GM18873 (cell line): ENCODE measurements at regions not wholly inside any gene's neighbourhood (a gene's known extent, or its start where the extent isn't known, plus 50 kb on each side); places are given as distances from the start of the nearest gene placed in this dataset.

Source experiments
- ATAC-seq: cut with Tn5 transposase; IDR thresholded peaks from one replicate; pipeline ENCODE4 v1.9.1; 2021; ENCODE audit warnings: mild to moderate bottlenecking, moderate library complexity, moderate number of reproducible peaks; ENCODE audit not compliant: unreplicated experiment, low FRiP score

DNA sequence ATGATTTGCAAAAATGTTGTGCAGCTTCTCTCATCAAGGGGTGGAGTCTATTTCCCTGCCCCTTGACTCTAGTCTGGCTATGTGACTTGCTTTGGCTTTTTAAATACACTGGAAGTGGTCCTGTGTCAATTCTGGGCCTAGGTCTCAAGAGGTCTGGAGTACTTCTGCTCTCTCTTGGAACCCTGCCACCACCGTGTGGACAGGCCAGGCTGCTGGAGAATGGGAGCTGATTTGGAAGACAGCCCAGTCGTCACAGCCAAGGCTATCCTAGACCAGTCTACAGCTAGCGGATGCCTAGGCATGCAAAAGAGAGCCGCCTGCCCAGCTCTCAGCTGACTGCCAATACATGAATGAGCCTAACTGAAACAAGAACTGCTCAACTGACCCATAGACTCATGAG is 56.7 kb upstream of the CLINT1 start:
- ATAC-seq: no peak

DNA sequence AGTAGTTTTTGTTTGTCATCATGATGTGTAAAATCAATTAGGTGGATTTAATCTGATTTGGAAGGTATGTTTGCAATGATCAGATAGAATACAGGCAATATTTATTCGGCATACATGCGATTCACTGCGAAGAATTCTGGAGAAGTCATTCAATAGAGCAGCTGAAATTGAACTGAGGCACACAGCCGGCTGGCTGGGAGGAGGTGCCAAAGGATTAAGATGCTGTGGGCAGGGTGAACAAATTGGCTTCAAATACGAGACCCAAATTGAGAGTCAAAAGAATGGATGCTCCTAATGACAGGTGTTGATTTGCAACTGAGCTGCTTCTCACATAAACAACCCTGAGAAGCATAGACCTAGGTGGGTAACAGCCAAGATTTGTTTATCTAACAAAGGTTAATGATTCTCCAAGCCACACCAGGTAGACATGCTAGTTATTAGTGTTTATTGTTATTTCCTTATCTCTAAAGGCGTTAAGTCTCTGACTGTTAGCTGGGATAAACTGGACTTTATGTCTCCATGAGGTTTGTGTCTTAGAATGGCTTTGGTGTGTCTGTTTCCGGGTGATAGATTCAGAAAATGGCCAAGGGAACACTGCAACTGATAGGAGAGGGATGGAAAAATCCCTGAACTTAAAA is 55.3 kb upstream of the CLINT1 start:
- no peak for ATAC-seq

DNA sequence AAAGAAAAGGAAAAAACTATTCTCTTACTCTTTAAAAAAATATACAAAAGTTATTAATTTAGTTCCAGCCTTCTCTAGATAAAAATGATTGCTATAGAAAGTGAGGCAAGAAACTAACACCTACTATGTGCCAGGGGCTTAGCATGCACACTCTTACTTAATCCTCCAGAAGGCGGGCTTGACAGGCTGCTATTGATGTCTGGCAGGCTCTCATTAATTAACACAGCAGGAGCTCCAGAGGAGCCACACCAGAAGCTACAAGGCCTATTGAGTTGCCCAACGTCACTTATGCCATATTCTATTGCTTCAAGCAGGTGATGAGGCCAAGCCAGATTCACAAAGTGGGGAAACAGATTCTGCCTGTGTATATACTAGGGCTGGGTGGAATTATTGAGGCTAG is 54.6 kb upstream of the CLINT1 start:
- no peak for ATAC-seq

DNA sequence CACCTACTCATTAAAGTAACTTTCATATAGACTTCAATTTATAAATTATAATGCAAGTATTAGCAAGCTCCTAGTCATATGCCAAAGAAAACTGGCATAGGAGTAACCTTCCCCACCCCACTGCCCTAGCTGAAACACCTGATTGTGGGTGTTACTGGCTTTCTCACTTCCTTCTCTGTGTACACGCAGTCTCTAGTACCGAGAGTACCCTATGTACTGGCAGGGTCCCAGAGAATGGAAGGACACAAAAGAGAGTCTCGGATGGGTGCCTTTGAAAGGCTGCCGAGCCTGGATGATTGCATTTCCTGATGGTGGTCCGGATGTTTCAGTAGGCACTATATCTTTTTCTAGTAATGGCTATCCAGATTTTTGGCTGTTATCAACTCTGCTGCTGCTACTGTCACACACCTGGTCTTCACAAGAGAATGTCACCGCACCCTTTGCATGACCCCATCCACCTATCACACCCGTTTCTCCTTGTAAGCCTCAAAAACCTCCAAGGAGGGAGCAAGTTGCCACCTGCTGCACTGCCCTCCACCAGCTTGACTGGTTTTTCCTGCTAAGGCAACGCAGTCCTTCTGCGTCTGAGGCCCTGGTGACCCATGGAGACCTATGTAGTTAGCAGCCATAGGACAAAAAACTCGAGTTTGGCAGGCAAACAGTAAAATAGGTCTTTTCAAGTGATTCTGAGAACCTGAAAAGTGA is 53.8 kb upstream of the CLINT1 start:
- ATAC-seq: peak; percentile 89

DNA sequence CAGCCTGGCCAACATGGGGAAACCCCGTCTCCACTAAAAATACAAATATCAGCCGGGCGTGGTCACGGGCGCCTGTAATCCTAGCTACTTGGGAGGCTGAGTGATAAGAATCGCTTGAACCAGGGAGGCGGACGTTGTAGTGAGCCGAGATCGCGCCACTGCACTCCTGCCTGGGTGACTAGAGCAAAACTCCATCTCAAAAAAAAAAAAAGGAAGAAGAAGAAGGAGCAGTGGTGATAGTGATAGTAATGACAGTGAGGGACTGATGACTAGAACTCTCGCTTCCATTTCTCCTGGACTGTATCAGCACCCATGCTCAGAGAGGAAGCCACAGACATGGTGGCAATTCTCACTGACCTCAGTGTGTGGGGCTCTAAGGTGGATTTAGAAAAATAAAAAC is 52.6 kb upstream of the CLINT1 start:
- no peak for ATAC-seq
